SK-N-SH treated with all-trans-retinoic acid at 6 μM for 48 hours (cell line): ENCODE measurements at regions not wholly inside any gene's neighbourhood (a gene's known extent, or its start where the extent isn't known, plus 50 kb on each side); places are given as distances from the start of the nearest gene placed in this dataset.

Source experiments
- ARNTL ChIP-seq: fragments of 450-650 bp; formaldehyde crosslinking; IDR thresholded peaks from 2 replicates; pipeline ENCODE4 v1.5.0; 2020; ENCODE audit warnings: low read depth, mild to moderate bottlenecking, moderate library complexity, borderline replicate concordance
- CSDC2 ChIP-seq: fragments of 250-450 bp; sonication (Bioruptor Pico); IDR thresholded peaks from 2 replicates; pipeline ENCODE4 v1.5.0; 2020; ENCODE audit warnings: mild to moderate bottlenecking, moderate library complexity
- ESRRG ChIP-seq: fragments of 250-450 bp; sonication (Bioruptor Pico); IDR thresholded peaks from 2 replicates; pipeline ENCODE4 v1.6.1; 2021; ENCODE audit warnings: mild to moderate bottlenecking
- GLIS3 ChIP-seq: fragments of 250-450 bp; sonication (Bioruptor Pico); IDR thresholded peaks from 2 replicates; pipeline ENCODE4 v1.5.0; 2020; ENCODE audit warnings: mild to moderate bottlenecking, moderate library complexity
- ISL1 ChIP-seq: fragments of 250-450 bp; sonication (Bioruptor Pico); IDR thresholded peaks from 2 replicates; pipeline ENCODE4 v2.1.2; 2022; ENCODE audit warnings: mild to moderate bottlenecking, moderate library complexity
- RARB ChIP-seq: fragments of 250-450 bp; sonication (Bioruptor Pico); IDR thresholded peaks from 2 replicates; pipeline ENCODE4 v1.8.0; 2021; ENCODE audit warnings: mild to moderate bottlenecking, moderate library complexity
- SNAI2 ChIP-seq: fragments of 250-450 bp; sonication (Bioruptor Pico); IDR thresholded peaks from 2 replicates; pipeline ENCODE4 v1.5.0; 2020; ENCODE audit warnings: mild to moderate bottlenecking, moderate library complexity
- TCF4 ChIP-seq: fragments of 250-450 bp; sonication (Bioruptor Pico); IDR thresholded peaks from 2 replicates; pipeline ENCODE4 v1.8.0; 2021; ENCODE audit warnings: mild to moderate bottlenecking, moderate library complexity, borderline replicate concordance
- TOX ChIP-seq: fragments of 250-450 bp; sonication (Bioruptor Pico); IDR thresholded peaks from 2 replicates; pipeline ENCODE4 v1.8.0; 2021; ENCODE audit warnings: mild to moderate bottlenecking, moderate library complexity, borderline replicate concordance
- ZC3H10 ChIP-seq: fragments of 250-450 bp; sonication (Bioruptor Pico); IDR thresholded peaks from 2 replicates; pipeline ENCODE4 v1.5.1; 2021; ENCODE audit warnings: mild to moderate bottlenecking, moderate library complexity
- ZFP30 ChIP-seq: fragments of 450-650 bp; formaldehyde crosslinking; IDR thresholded peaks from 2 replicates; pipeline ENCODE4 v1.5.0; 2022; ENCODE audit warnings: mild to moderate bottlenecking, moderate library complexity
- TF ChIP-seq, protein P1 (sequence below): fragments of 250-450 bp; sonication (Bioruptor Pico); IDR thresholded peaks from 2 replicates; pipeline ENCODE4 v1.5.1; 2020; ENCODE audit warnings: low read depth, mild to moderate bottlenecking, moderate library complexity
- TF ChIP-seq, protein P2 (sequence below): fragments of 250-450 bp; sonication (Bioruptor Pico); IDR thresholded peaks from 2 replicates; pipeline ENCODE4 v1.8.0; 2020; ENCODE audit warnings: mild to moderate bottlenecking, moderate library complexity, borderline replicate concordance
- TF ChIP-seq, protein P3 (sequence below): fragments of 250-450 bp; sonication (Bioruptor Pico); IDR thresholded peaks from 2 replicates; pipeline ENCODE4 v1.5.1; 2021; ENCODE audit warnings: mild to moderate bottlenecking, moderate library complexity

DNA sequence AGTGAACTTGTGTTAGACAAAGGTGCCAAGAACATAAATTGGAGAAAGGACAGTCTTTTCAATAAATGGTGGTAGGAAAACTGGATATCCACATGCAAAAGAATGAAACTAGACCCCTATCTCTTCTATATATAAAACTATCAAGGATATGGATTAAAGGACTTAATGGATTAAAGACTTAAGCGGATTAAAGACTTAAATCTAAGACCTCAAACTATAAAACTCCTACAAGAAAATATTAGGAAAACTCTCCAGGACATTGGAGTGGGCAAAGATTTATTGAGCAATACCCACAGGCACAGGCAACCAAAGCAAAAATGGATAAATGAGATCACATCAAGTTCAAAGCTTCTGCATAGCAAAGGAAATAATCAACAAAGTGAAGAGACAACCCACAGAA lies 242.9 kb upstream of the MEOX2 start:
- no peak for TF ChIP-seq ZFP30 (CRISPR knock-in tag)
- TF ChIP-seq ARNTL = no peak
- TF ChIP-seq TOX (CRISPR knock-in tag) = no peak
- no peak for TF ChIP-seq RARB (CRISPR knock-in tag)
- TF ChIP-seq, protein P1, sequence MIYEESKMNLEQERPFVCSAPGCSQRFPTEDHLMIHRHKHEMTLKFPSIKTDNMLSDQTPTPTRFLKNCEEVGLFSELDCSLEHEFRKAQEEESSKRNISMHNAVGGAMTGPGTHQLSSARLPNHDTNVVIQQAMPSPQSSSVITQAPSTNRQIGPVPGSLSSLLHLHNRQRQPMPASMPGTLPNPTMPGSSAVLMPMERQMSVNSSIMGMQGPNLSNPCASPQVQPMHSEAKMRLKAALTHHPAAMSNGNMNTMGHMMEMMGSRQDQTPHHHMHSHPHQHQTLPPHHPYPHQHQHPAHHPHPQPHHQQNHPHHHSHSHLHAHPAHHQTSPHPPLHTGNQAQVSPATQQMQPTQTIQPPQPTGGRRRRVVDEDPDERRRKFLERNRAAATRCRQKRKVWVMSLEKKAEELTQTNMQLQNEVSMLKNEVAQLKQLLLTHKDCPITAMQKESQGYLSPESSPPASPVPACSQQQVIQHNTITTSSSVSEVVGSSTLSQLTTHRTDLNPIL (CRISPR knock-in tag) = no peak
- TF ChIP-seq, protein P2, sequence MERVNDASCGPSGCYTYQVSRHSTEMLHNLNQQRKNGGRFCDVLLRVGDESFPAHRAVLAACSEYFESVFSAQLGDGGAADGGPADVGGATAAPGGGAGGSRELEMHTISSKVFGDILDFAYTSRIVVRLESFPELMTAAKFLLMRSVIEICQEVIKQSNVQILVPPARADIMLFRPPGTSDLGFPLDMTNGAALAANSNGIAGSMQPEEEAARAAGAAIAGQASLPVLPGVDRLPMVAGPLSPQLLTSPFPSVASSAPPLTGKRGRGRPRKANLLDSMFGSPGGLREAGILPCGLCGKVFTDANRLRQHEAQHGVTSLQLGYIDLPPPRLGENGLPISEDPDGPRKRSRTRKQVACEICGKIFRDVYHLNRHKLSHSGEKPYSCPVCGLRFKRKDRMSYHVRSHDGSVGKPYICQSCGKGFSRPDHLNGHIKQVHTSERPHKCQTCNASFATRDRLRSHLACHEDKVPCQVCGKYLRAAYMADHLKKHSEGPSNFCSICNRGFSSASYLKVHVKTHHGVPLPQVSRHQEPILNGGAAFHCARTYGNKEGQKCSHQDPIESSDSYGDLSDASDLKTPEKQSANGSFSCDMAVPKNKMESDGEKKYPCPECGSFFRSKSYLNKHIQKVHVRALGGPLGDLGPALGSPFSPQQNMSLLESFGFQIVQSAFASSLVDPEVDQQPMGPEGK (CRISPR knock-in tag) = no peak
- no peak for TF ChIP-seq GLIS3
- no peak for TF ChIP-seq ISL1 (CRISPR knock-in tag)
- TF ChIP-seq CSDC2 (CRISPR knock-in tag) = no peak
- no peak for TF ChIP-seq ESRRG (CRISPR knock-in tag)
- TF ChIP-seq ZC3H10 = no peak
- no peak for TF ChIP-seq SNAI2 (CRISPR knock-in tag)
- TF ChIP-seq, protein P3, sequence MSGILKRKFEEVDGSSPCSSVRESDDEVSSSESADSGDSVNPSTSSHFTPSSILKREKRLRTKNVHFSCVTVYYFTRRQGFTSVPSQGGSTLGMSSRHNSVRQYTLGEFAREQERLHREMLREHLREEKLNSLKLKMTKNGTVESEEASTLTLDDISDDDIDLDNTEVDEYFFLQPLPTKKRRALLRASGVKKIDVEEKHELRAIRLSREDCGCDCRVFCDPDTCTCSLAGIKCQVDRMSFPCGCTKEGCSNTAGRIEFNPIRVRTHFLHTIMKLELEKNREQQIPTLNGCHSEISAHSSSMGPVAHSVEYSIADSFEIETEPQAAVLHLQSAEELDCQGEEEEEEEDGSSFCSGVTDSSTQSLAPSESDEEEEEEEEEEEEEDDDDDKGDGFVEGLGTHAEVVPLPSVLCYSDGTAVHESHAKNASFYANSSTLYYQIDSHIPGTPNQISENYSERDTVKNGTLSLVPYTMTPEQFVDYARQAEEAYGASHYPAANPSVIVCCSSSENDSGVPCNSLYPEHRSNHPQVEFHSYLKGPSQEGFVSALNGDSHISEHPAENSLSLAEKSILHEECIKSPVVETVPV = no peak
- TF ChIP-seq TCF4 (CRISPR knock-in tag) = no peak
